Heart right ventricle (tissue), 16 donors: ENCODE measurements at regions not wholly inside any gene's neighbourhood (a gene's known extent, or its start where the extent isn't known, plus 50 kb on each side); places are given as distances from the start of the nearest gene placed in this dataset.

ENCODE experiments used
- ATAC-seq, 8 donors: fragments of 200-7000 bp; cut with Tn5 transposase; one replicate each; pipeline ENCODE4 v1.9.1; 2020; ENCODE audit warnings: mild to moderate bottlenecking in 8 of 8, moderate library complexity in 8 of 8, moderate number of reproducible peaks in 1 of 8
- DNase-seq, 2 donors: peaks; one replicate each; pipeline ENCODE4 v3.0.0-alpha.2; 2020
- H3K27ac ChIP-seq, 10 donors: fragments of 200-600 bp; sonication (generic) in 2 of 10; one replicate each; pipeline versions ENCODE4 v1.5.0 to v1.8.0; 2020 to 2022; ENCODE audit warnings: mild to moderate bottlenecking in 3 of 10
- H3K27me3 ChIP-seq, 7 donors: fragments of 200-600 bp; one replicate each; pipeline ENCODE4 v1.8.0; 2021 to 2022; ENCODE audit warnings: mild to moderate bottlenecking in 2 of 7
- H3K36me3 ChIP-seq, 9 donors: fragments of 200-600 bp; sonication (generic) in 1 of 9; one replicate each; pipeline versions ENCODE4 v1.5.0 to v1.8.0; 2020 to 2022; ENCODE audit warnings: mild to moderate bottlenecking in 2 of 9
- H3K4me1 ChIP-seq, 9 donors: fragments of 200-600 bp; sonication (generic) in 1 of 9; one replicate each; pipeline versions ENCODE4 v1.5.0 to v1.8.0; 2020 to 2022; ENCODE audit warnings: mild to moderate bottlenecking in 4 of 9
- H3K4me3 ChIP-seq, 10 donors: fragments of 200-600 bp; sonication (generic) in 2 of 10; one replicate each; pipeline versions ENCODE4 v1.5.0 to v1.8.0; 2020 to 2022; ENCODE audit warnings: mild to moderate bottlenecking in 7 of 10, moderate library complexity in 2 of 10
- H3K9me3 ChIP-seq, 11 donors: fragments of 200-600 bp in 10 of 11; sonication (generic) in 2 of 11; one replicate each; pipeline versions ENCODE4 v1.5.0 to v1.8.0; 2013 to 2022; ENCODE audit warnings: mild to moderate bottlenecking in 2 of 11, control low read depth in 1 of 11, moderate library complexity in 1 of 11
- CTCF ChIP-seq, 9 donors: fragments of 200-600 bp; sonication (generic) in 2 of 9; IDR thresholded peaks; one replicate each; pipeline versions ENCODE4 v1.5.0 to v1.8.0; 2021 to 2022; ENCODE audit warnings: antibody characterized with exemption in 9 of 9, mild to moderate bottlenecking in 5 of 9, moderate library complexity in 1 of 9
- WGBS, 2 donors: extraction: QIAGEN DNeasy Blood & Tissue Kit; methylation state at CpG; one replicate each; pipeline ENCODE4 v1.1.7; 2013; ENCODE audit warnings: inconsistent platforms in 1 of 2; 5-methylcytosine and 5-hydroxymethylcytosine counted together
- intact Hi-C, 10 donors: fragments of 100-400 bp; cut with DNase I; formaldehyde crosslinking; loops; one replicate each; pipeline versions ENCODE4 v1.11.1 to v1.14.2; 2022
- donor health status: Arrhythmogenic right ventricular cardiomyopathy.
- donor health status: ischemic (EF 13 %, LVEDD 7.1; RV severe dilation, severe dysfunction).
- donor health status: healthy with polysubstance abuse.
- donor health status: DM: no; HTN: yes; CAD: no.
- donor health status: DM: no; HTN: no; CAD: no.
- donor health status: ischemic (EF 25% LVEDD 6.9; RV normal size, moderate dysfunction).
- donor health status: ischemic (EF 25% LVEDD 5.7; RV mildly dilated, moderate dysfunction).
- donor health status: healthy.
- donor health status: DM: yes; HTN: yes; CAD: no.
- donor health status: Ischemic cardiomyopathy.
- donor health status: ischemic (EF 35%, LVEDD 5.7; RV mildly dilated, moderate dysfunction).
- donor health status: nonischemic (EF 11% LVEDD 7.7; RV severe dilation, severe dysfunction).
- donor health status: DM: yes; HTN: yes; CAD: no.
- donor health status: PGD.
- donor health status: ischemic (EF 29% LVEDD 5.4; RV normal size, mild dysfunction).
- donor health status: nonischemic (EF 23%, LVEDD 6.1; RV moderate dilation, normal function).

GRCh38 chr4:28391877-28392276 is 1531.2 kb downstream of the STIM2 start:
- Histone ChIP-seq H3K27me3 (no peaks in the 10 kb centered on the region), H3K36me3 (no peaks in the 10 kb centered on the region), H3K9me3 (peaks cover 0 to 4% (median 0%) of the 10 kb centered on the region in 11 donors), H3K27ac (no peak overlapping the region), H3K4me1 (no peaks in the 10 kb centered on the region), H3K4me3 (no peak overlapping the region)
- 59 to 71% methylated on average over 4 of the region's 4 CpGs for WGBS, 2 donors
- DNase-seq = no peak
- TF ChIP-seq CTCF (IDR thresholded peaks at IDR 0.05) = no peak
- ATAC-seq = no peak
- intact Hi-C loops = no loop called here

- Histone ChIP-seq H3K4me1 (no peaks in the 10 kb centered on the region), H3K9me3 (peaks cover 0 to 5% (median 0%) of the 10 kb centered on the region in 11 donors), H3K27me3 (no peaks in the 10 kb centered on the region), H3K36me3 (no peaks in the 10 kb centered on the region), H3K27ac (no peak overlapping the region), H3K4me3 (no peak overlapping the region)
- DNase-seq (no peak), ATAC-seq (no peak)
- WGBS, 2 donors = 86 to 90% methylated on average over 13 of the region's 13 CpGs
- no peak for TF ChIP-seq CTCF (IDR thresholded peaks at IDR 0.05)
- intact Hi-C loops = no loop called here
Measured at GRCh38 chr4:28402751-28403150, 1542.1 kb downstream of the STIM2 start.

DNA sequence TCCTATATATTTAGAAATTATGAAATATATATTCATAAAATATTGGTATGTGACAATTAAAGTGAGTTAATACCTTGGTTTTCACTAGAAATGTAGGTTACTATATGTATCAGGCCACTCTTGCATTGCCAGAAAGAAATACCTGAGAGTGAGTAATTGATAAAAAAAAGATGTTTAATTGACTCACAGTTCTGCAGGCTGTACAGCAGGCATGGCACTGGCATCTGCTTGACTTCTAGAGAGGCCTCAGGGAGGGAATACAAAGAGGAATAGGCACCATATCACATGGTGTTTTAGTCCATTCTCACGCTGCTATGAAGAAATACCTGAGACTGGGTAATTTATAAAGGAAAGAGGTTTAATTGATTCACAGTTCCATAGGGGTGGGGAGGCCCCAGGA is 1560.6 kb downstream of the STIM2 start:
- no peaks in the 10 kb centered on the region for H3K27me3 ChIP-seq
- TF ChIP-seq CTCF (IDR thresholded peaks at IDR 0.05) = no peak
- 82 to 84% methylated on average over 1 of the region's 1 CpG for WGBS, 2 donors
- H3K9me3 ChIP-seq = peaks cover 0 to 10% (median 0%) of the 10 kb centered on the region in 11 donors
- no peaks in the 10 kb centered on the region for H3K36me3 ChIP-seq
- intact Hi-C loops = no loop called here
- no peak overlapping the region for H3K4me3 ChIP-seq
- DNase-seq (no peak), ATAC-seq (no peak)
- H3K4me1 ChIP-seq = no peaks in the 10 kb centered on the region
- H3K27ac ChIP-seq = no peak overlapping the region

DNA sequence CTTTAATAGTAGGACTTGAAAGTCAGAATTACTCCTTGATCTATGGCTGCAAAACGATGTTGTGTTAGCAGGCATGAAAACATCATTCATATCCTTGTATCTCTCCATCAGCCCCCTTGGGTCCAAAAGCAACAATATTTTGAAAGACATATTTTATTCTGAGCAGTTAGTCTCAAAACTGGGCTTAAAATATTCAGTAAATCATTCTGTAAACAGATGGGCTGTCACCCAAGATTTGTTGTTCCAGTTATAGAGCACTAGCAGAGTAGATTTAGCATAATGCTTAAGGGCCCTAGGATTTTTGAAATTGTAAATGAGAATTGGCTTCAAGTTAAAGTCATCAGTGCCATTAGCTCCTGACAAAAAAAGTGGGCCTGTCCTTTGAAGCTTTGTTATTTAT is 1565.6 kb downstream of the STIM2 start:
- H3K4me3 ChIP-seq = no peak overlapping the region
- H3K27me3 ChIP-seq = no peaks in the 10 kb centered on the region
- no peak for DNase-seq
- H3K36me3 ChIP-seq = no peaks in the 10 kb centered on the region
- intact Hi-C loops = no loop called here
- H3K27ac ChIP-seq = no peak overlapping the region
- no peak for TF ChIP-seq CTCF (IDR thresholded peaks at IDR 0.05)
- ATAC-seq = no peak
- H3K4me1 ChIP-seq = no peaks in the 10 kb centered on the region
- whole genome bisulfite sequencing, 2 donors = 42 to 67% methylated on average over 1 of the region's 1 CpG
- H3K9me3 ChIP-seq = peaks cover 0 to 10% (median 0%) of the 10 kb centered on the region in 11 donors
